GM23338 (cell line): ENCODE measurements at regions not wholly inside any gene's neighbourhood (a gene's known extent, or its start where the extent isn't known, plus 50 kb on each side); places are given as distances from the start of the nearest gene placed in this dataset.
A peak's percentile ranks its signal among the peaks of the same experiment; 100 is the strongest.

ENCODE experiments used
- ATAC-seq: fragments of 200-7000 bp; cut with Tn5 transposase; 3 replicates; pipeline ENCODE4 v1.9.1; 2020
- DNase-seq: peaks from one replicate; pipeline ENCODE4 v3.0.0-alpha.2; 2015; ENCODE audit warnings: low spot score
- H2AFZ ChIP-seq: fragments of 200-600 bp; sonication (generic); 2 replicates; pipeline ENCODE4 v1.8.0; 2016; ENCODE audit warnings: antibody characterized with exemption, mild to moderate bottlenecking, moderate library complexity
- H3F3A ChIP-seq: fragments of 200-600 bp; sonication (generic); replicated peaks from 2 replicates; pipeline ENCODE4 v1.8.0; 2017; ENCODE audit warnings: antibody characterized with exemption, mixed run types, low read depth
- H3K27ac ChIP-seq: fragments of 200-600 bp; sonication (generic); 2 replicates; pipeline ENCODE4 v1.6.1; 2016; ENCODE audit warnings: low read depth
- H3K27me3 ChIP-seq: fragments of 200-600 bp; sonication (generic); 2 replicates; pipeline ENCODE4 v1.8.0; 2016; ENCODE audit warnings: mild to moderate bottlenecking, mixed run types, moderate library complexity; ENCODE audit not compliant: insufficient read depth
- H3K36me3 ChIP-seq: fragments of 200-600 bp; sonication (generic); 2 replicates; pipeline ENCODE4 v1.8.0; 2016; ENCODE audit warnings: mild to moderate bottlenecking; ENCODE audit not compliant: insufficient read depth
- H3K4me1 ChIP-seq: fragments of 200-600 bp; sonication (generic); 2 replicates; pipeline ENCODE4 v1.8.0; 2016; ENCODE audit warnings: mild to moderate bottlenecking, moderate library complexity; ENCODE audit not compliant: insufficient read depth
- H3K4me2 ChIP-seq: fragments of 200-600 bp; sonication (generic); 2 replicates; pipeline ENCODE4 v1.7.1; 2017; ENCODE audit warnings: mixed run types
- H3K4me3 ChIP-seq: fragments of 200-600 bp; sonication (generic); 2 replicates; pipeline ENCODE4 v1.6.1; 2016; ENCODE audit warnings: mixed run types
- H3K79me2 ChIP-seq: fragments of 200-600 bp; sonication (generic); replicated peaks from 2 replicates; pipeline ENCODE4 v1.8.0; 2017; ENCODE audit warnings: mild to moderate bottlenecking; ENCODE audit not compliant: insufficient read depth
- H3K9me2 ChIP-seq: fragments of 200-600 bp; sonication (generic); 2 replicates; pipeline ENCODE4 v1.8.0; 2017; ENCODE audit not compliant: insufficient read depth
- H4K20me1 ChIP-seq: fragments of 200-600 bp; sonication (generic); replicated peaks from 2 replicates; pipeline ENCODE4 v1.8.0; 2017; ENCODE audit warnings: mild to moderate bottlenecking; ENCODE audit not compliant: insufficient read depth
- H3K27ac Mint-ChIP-seq: 2 replicates; pipeline ENCODE4 v1.8.0; 2020; ENCODE audit warnings: inconsistent platforms, mild to moderate bottlenecking, moderate library complexity, mixed read lengths
- H3K27me3 Mint-ChIP-seq: 3 replicates; pipeline ENCODE4 v1.8.0; 2022; ENCODE audit warnings: low read depth, mild to moderate bottlenecking, moderate library complexity, mixed read lengths, inconsistent platforms; ENCODE audit not compliant: insufficient read depth, poor library complexity
- H3K36me3 Mint-ChIP-seq: 3 replicates; pipeline ENCODE4 v1.8.0; 2021; ENCODE audit warnings: low read depth, mild to moderate bottlenecking, inconsistent platforms, moderate library complexity, mixed read lengths
- H3K4me1 Mint-ChIP-seq: 3 replicates; pipeline ENCODE4 v1.8.0; 2020; ENCODE audit warnings: mild to moderate bottlenecking, inconsistent platforms, mixed read lengths
- H3K4me3 Mint-ChIP-seq: 3 replicates; pipeline ENCODE4 v1.8.0; 2021; ENCODE audit warnings: moderate library complexity, mild to moderate bottlenecking, inconsistent platforms, mixed read lengths
- H3K9me3 Mint-ChIP-seq: 3 replicates; pipeline ENCODE4 v1.8.0; 2020; ENCODE audit warnings: moderate library complexity, mild to moderate bottlenecking, inconsistent platforms, mixed read lengths
- CREB1 ChIP-seq: fragments of 250-450 bp; sonication (Bioruptor Pico); IDR thresholded peaks from 2 replicates; pipeline ENCODE4 v1.5.0; 2020; ENCODE audit warnings: low read depth, mild to moderate bottlenecking, moderate library complexity
- CTCF ChIP-seq, 2 experiments: fragments of 200-600 bp in 1 of 2; sonication (generic) in 1 of 2; conservative IDR thresholded peaks; 2 replicates each; pipeline versions ENCODE4 v1.5.1 to v1.6.1; 2016 to 2017; ENCODE audit warnings: antibody characterized with exemption in 2 of 2, low read depth in 2 of 2, mild to moderate bottlenecking in 2 of 2, moderate library complexity in 1 of 2
- ETS1 ChIP-seq: IDR thresholded peaks from 2 replicates; pipeline ENCODE4 v1.6.1; 2016; ENCODE audit warnings: antibody characterized with exemption
- EZH2 ChIP-seq: fragments of 200-600 bp; sonication (generic); IDR thresholded peaks from one replicate; pipeline ENCODE4 v1.8.0; 2017; ENCODE audit warnings: antibody characterized with exemption, mild to moderate bottlenecking, low read depth; ENCODE audit not compliant: unreplicated experiment
- EZH2phosphoT487 ChIP-seq: fragments of 200-600 bp; sonication (generic); IDR thresholded peaks from one replicate; pipeline ENCODE4 v1.8.1; 2018; ENCODE audit warnings: antibody characterized with exemption; ENCODE audit not compliant: unreplicated experiment
- JUNB ChIP-seq: IDR thresholded peaks from one replicate; pipeline ENCODE4 v1.6.1; 2016; ENCODE audit warnings: antibody characterized with exemption; ENCODE audit not compliant: unreplicated experiment
- NANOG ChIP-seq: IDR thresholded peaks from 2 replicates; pipeline ENCODE4 v1.6.1; 2016; ENCODE audit warnings: antibody characterized with exemption, borderline replicate concordance
- POLR2AphosphoS5 ChIP-seq: IDR thresholded peaks from 2 replicates; pipeline ENCODE4 v1.6.1; 2016; ENCODE audit warnings: antibody characterized with exemption, low read depth
- REST ChIP-seq: IDR thresholded peaks from one replicate; pipeline ENCODE4 v1.6.1; 2018; ENCODE audit warnings: antibody characterized with exemption; ENCODE audit not compliant: unreplicated experiment
- STAT1 ChIP-seq: IDR thresholded peaks from one replicate; pipeline ENCODE4 v1.6.1; 2016; ENCODE audit warnings: antibody characterized with exemption; ENCODE audit not compliant: unreplicated experiment
- ZNF114 ChIP-seq: fragments of 250-450 bp; sonication (Bioruptor Pico); IDR thresholded peaks from 2 replicates; pipeline ENCODE4 v1.5.0; 2020; ENCODE audit warnings: mild to moderate bottlenecking, moderate library complexity
- ZNF331 ChIP-seq: fragments of 250-450 bp; sonication (Bioruptor Pico); IDR thresholded peaks from 2 replicates; pipeline ENCODE4 v1.5.0; 2020; ENCODE audit warnings: low read depth, mild to moderate bottlenecking, moderate library complexity
- ZNF462 ChIP-seq: fragments of 250-450 bp; sonication (Bioruptor Pico); IDR thresholded peaks from 2 replicates; pipeline ENCODE4 v1.5.0; 2020; ENCODE audit warnings: mild to moderate bottlenecking, moderate library complexity

- Mint-ChIP-seq H3K27ac (no peak overlapping the region), H3K4me1 (peaks cover 28% of the 10 kb centered on the region)
These were observed 91.6 kb downstream of the RHOB start for GRCh38 chr2:20538308-20539132.

More at GRCh38 chr2:20538308-20539132, 91.6 kb downstream of the RHOB start:
- no peak for ATAC-seq
- Histone ChIP-seq H3K79me2 (no peaks in the 10 kb centered on the region), H2AFZ (peak overlapping the region; percentile 9), H3K36me3 (no peaks in the 10 kb centered on the region), H3K4me2 (peak overlapping the region; percentile 19; the same call in 1 of the 2 replicates), H3K27me3 (no peaks in the 10 kb centered on the region), H3K4me1 (peaks cover 18% of the 10 kb centered on the region), H3K9me2 (no peaks in the 10 kb centered on the region), H3K4me3 (no peak overlapping the region), H3F3A (no peaks in the 10 kb centered on the region), H3K27ac (no peak overlapping the region), H4K20me1 (no peaks in the 10 kb centered on the region)
- Mint-ChIP-seq H3K36me3 (peaks cover 2% of the 10 kb centered on the region; the same call in 1 of the 3 replicates), H3K27me3 (peaks cover 20% of the 10 kb centered on the region), H3K9me3 (no peaks in the 10 kb centered on the region), H3K4me3 (no peak overlapping the region)
- no peak for DNase-seq
- TF ChIP-seq ZNF331 (CRISPR knock-in tag) (no peak), ZNF462 (CRISPR knock-in tag) (no peak), STAT1 (no peak), JUNB (no peak), POLR2AphosphoS5 (no peak), CTCF (conservative IDR thresholded peaks at IDR 0.05; ENCODE audit: low read depth in 2 of 2) (no peak), ETS1 (no peak), ZNF114 (CRISPR knock-in tag) (no peak), EZH2 (no peak), REST (no peak), NANOG (no peak), CREB1 (CRISPR knock-in tag) (no peak), EZH2phosphoT487 (no peak)
